HepG2 (cell line): ENCODE measurements at regions not wholly inside any gene's neighbourhood (a gene's known extent, or its start where the extent isn't known, plus 50 kb on each side); places are given as distances from the start of the nearest gene placed in this dataset.

Experiments used
- ATAC-seq: fragments of 200-7000 bp; cut with Tn5 transposase; 3 replicates; pipeline ENCODE4 v1.9.1; 2020; ENCODE audit warnings: mild to moderate bottlenecking, moderate library complexity
- BruUV-seq: library from RNA; stranded (reverse); fragments of 400-500 nt; replicated peaks from 2 replicates; lab custom pipeline; 2021; lab: Mats Ljungman, UMichigan
- CTCF ChIA-PET: fragments of 300-600 bp; formaldehyde crosslinking; extraction: SDS; loops from one replicate; lab custom pipeline; 2021; ENCODE audit warnings: low total read pairs, inconsistent platforms, low intra/inter-chr PET ratio; lab: Yijun Ruan, JAX
- POLR2A ChIA-PET: fragments of 350-600 bp; sonication (Branson Sonifier 250); formaldehyde crosslinking; loops from one replicate; lab custom pipeline; 2020; ENCODE audit warnings: antibody characterized with exemption, inconsistent platforms; lab: Yijun Ruan, JAX
- DNase-seq: peaks from one replicate; pipeline ENCODE4 v3.0.0-alpha.2; 2015; ENCODE audit warnings: low spot score
- FAIRE-seq: peaks from 3 replicates; lab custom pipeline; 2011; peaks lifted over from hg19 to GRCh38; lab: Jason Lieb, UNC
- H2AFZ ChIP-seq: one replicate; pipeline ENCODE4 v1.6.1; 2011; ENCODE audit warnings: low read length, inconsistent platforms
- H3K27ac ChIP-seq: fragments of 300-600 bp; 3 replicates; pipeline ENCODE4 v1.8.0; 2011; ENCODE audit warnings: mixed run types, mild to moderate bottlenecking, mixed read lengths, low read length, inconsistent platforms; ENCODE audit not compliant: insufficient read depth; ENCODE audit errors: extremely low read length
- H3K27me3 ChIP-seq, 2 experiments: fragments of 200-600 bp in 1 of 2; 2 replicates in 1 of 2; 3 replicates in 1 of 2; pipeline versions ENCODE4 v1.6.0 to v1.8.0; 2011; ENCODE audit warnings: low read length in 2 of 2, mild to moderate bottlenecking in 2 of 2, moderate library complexity in 2 of 2, inconsistent platforms in 1 of 2; ENCODE audit not compliant: insufficient read depth in 2 of 2, control insufficient read depth in 1 of 2
- H3K36me3 ChIP-seq, 2 experiments: fragments of 200-600 bp in 1 of 2; replicated peaks in 1 of 2; 2 replicates in 1 of 2; 3 replicates in 1 of 2; pipeline versions ENCODE4 v1.5.1 to v1.8.0; 2011; ENCODE audit warnings: low read length in 2 of 2, inconsistent platforms in 1 of 2; ENCODE audit not compliant: insufficient read depth in 2 of 2, control insufficient read depth in 1 of 2
- H3K4me1 ChIP-seq: 2 replicates; pipeline ENCODE4 v1.5.1; 2012; ENCODE audit warnings: low read length, inconsistent platforms; ENCODE audit not compliant: insufficient read depth
- H3K4me2 ChIP-seq: 2 replicates; pipeline ENCODE4 v1.6.0; 2011; ENCODE audit warnings: low read depth, low read length, inconsistent platforms
- H3K4me3 ChIP-seq, 3 experiments: fragments of 200-600 bp in 1 of 3; sonication (generic), shearing (Covaris generic) in 1 of 3; replicated peaks in 1 of 3; 2 replicates each; pipeline ENCODE4 v1.5.1; 2011 to 2016; ENCODE audit warnings: low read length in 3 of 3, inconsistent platforms in 2 of 3, low read depth in 2 of 3, mild to moderate bottlenecking in 2 of 3, control low read depth in 1 of 3, mixed read lengths in 1 of 3; ENCODE audit not compliant: insufficient read depth in 1 of 3
- H3K79me2 ChIP-seq: one replicate; pipeline ENCODE4 v1.6.1; 2011; ENCODE audit warnings: low read length, inconsistent platforms; ENCODE audit not compliant: insufficient read depth
- H3K9ac ChIP-seq: 2 replicates; pipeline ENCODE4 v1.6.0; 2011; ENCODE audit warnings: mild to moderate bottlenecking, low read depth, low read length, inconsistent platforms; ENCODE audit not compliant: insufficient read depth
- H3K9me3 ChIP-seq: 2 replicates; pipeline ENCODE4 v1.5.1; 2012; ENCODE audit warnings: mild to moderate bottlenecking, low read length
- H4K20me1 ChIP-seq: 2 replicates; pipeline ENCODE4 v1.6.0; 2011; ENCODE audit warnings: inconsistent platforms, mild to moderate bottlenecking, low read length, moderate library complexity; ENCODE audit not compliant: insufficient read depth
- AKAP8 ChIP-seq: sonication (generic); formaldehyde crosslinking; IDR thresholded peaks from 2 replicates; pipeline ENCODE4 v1.5.1; 2020; ENCODE audit warnings: mild to moderate bottlenecking, missing genetic modification reagents
- ATF1 ChIP-seq: IDR thresholded peaks from 2 replicates; pipeline ENCODE4 v1.6.1; 2016; ENCODE audit warnings: mild to moderate bottlenecking, control low read depth
- CENPX ChIP-seq: sonication (generic); formaldehyde crosslinking; IDR thresholded peaks from 2 replicates; pipeline ENCODE4 v1.9.0; 2021; ENCODE audit warnings: mild to moderate bottlenecking, missing genetic modification reagents, moderate library complexity
- ELF4 ChIP-seq: sonication (generic); formaldehyde crosslinking; IDR thresholded peaks from 2 replicates; pipeline ENCODE4 v1.5.0; 2020; ENCODE audit warnings: missing genetic modification reagents, mild to moderate bottlenecking, moderate library complexity, borderline replicate concordance
- JUNB ChIP-seq: sonication (generic); formaldehyde crosslinking; IDR thresholded peaks from 2 replicates; pipeline ENCODE4 v1.8.0; 2022; ENCODE audit warnings: missing genetic modification reagents, mild to moderate bottlenecking, borderline replicate concordance
- KDM1A ChIP-seq: IDR thresholded peaks from 2 replicates; pipeline ENCODE4 v1.6.1; 2016; ENCODE audit warnings: missing compliant biosample characterization
- MEIS1 ChIP-seq: sonication (generic); formaldehyde crosslinking; IDR thresholded peaks from 2 replicates; pipeline ENCODE4 v1.9.0; 2021; ENCODE audit warnings: mild to moderate bottlenecking, missing genetic modification reagents, moderate library complexity, borderline replicate concordance
- MEIS2 ChIP-seq: sonication (generic); formaldehyde crosslinking; IDR thresholded peaks from 2 replicates; pipeline ENCODE4 v1.9.0; 2021; ENCODE audit warnings: mild to moderate bottlenecking, missing genetic modification reagents
- NFIC ChIP-seq: IDR thresholded peaks from 2 replicates; pipeline ENCODE4 v1.6.1; 2012; ENCODE audit warnings: mild to moderate bottlenecking, low read length, inconsistent platforms
- PHF5A ChIP-seq: IDR thresholded peaks from one replicate; pipeline ENCODE4 v1.6.1; 2018; ENCODE audit warnings: low read depth, missing genetic modification reagents; ENCODE audit not compliant: unreplicated experiment
- RELA ChIP-seq: sonication (generic); formaldehyde crosslinking; IDR thresholded peaks from 2 replicates; pipeline ENCODE4 v1.4.0; 2020; ENCODE audit warnings: missing genetic modification reagents
- SALL2 ChIP-seq: sonication (generic); formaldehyde crosslinking; IDR thresholded peaks from 2 replicates; pipeline ENCODE4 v1.8.1; 2023; ENCODE audit warnings: mild to moderate bottlenecking, missing genetic modification reagents, inconsistent platforms
- SIX1 ChIP-seq: sonication (generic); formaldehyde crosslinking; IDR thresholded peaks from 2 replicates; pipeline ENCODE4 v1.4.0; 2020; ENCODE audit warnings: missing genetic modification reagents, borderline replicate concordance
- STAG1 ChIP-seq: sonication (generic); formaldehyde crosslinking; IDR thresholded peaks from 2 replicates; pipeline ENCODE4 v1.4.0; 2020; ENCODE audit warnings: missing genetic modification reagents
- THYN1 ChIP-seq: sonication (generic); formaldehyde crosslinking; IDR thresholded peaks from 2 replicates; pipeline ENCODE4 v1.8.1; 2023; ENCODE audit warnings: low read depth, mild to moderate bottlenecking, moderate library complexity, missing genetic modification reagents, borderline replicate concordance
- TOPORS ChIP-seq: sonication (generic); formaldehyde crosslinking; IDR thresholded peaks from 2 replicates; pipeline ENCODE4 v1.8.0; 2023; ENCODE audit warnings: mild to moderate bottlenecking, missing genetic modification reagents
- ZFP36L1 ChIP-seq: sonication (generic); formaldehyde crosslinking; IDR thresholded peaks from 2 replicates; pipeline ENCODE4 v1.8.0; 2022; ENCODE audit warnings: mild to moderate bottlenecking, missing genetic modification reagents, moderate library complexity
- ZNF766 ChIP-seq: sonication (generic); formaldehyde crosslinking; IDR thresholded peaks from 2 replicates; pipeline ENCODE4 v1.5.0; 2020; ENCODE audit warnings: missing genetic modification reagents, borderline replicate concordance
- ZNF800 ChIP-seq: sonication (generic); formaldehyde crosslinking; IDR thresholded peaks from 2 replicates; pipeline ENCODE4 v1.4.0; 2020; ENCODE audit warnings: missing genetic modification reagents
- ZSCAN30 ChIP-seq: sonication (generic); formaldehyde crosslinking; IDR thresholded peaks from 2 replicates; pipeline ENCODE4 v1.5.0; 2020; ENCODE audit warnings: mild to moderate bottlenecking, missing genetic modification reagents
- WGBS: methylation state at CpG from one replicate; pipeline ENCODE4 v1.1.6; 2017; ENCODE audit warnings: low lambda C conversion rate; 5-methylcytosine and 5-hydroxymethylcytosine counted together
- in situ Hi-C: cut with HindIII; loops from 2 replicates; pipeline ENCODE4 v1.10.0; 2017; ENCODE audit warnings: low pct_unique_long_range_greater_than_20kb; ENCODE audit not compliant: extremely low pct_ligation_motif_present
- intact Hi-C: fragments of 100-400 bp; cut with micrococcal nuclease; formaldehyde crosslinking; loops from one replicate; pipeline ENCODE4 v1.10.0; 2022; ENCODE audit not compliant: unreplicated experiment

GRCh38 chr16:55393991-55394390 lies 70.0 kb downstream of the IRX6 start:
- no peaks in the 10 kb centered on the region for H3K79me2 ChIP-seq
- FAIRE-seq (no peak), DNase-seq (no peak), ATAC-seq (no peak)
- intact Hi-C loops (no loop called here), in situ Hi-C loops (no loop called here)
- TF ChIP-seq ZSCAN30 (no peak), SIX1 (CRISPR knock-in tag) (no peak), ZNF766 (CRISPR knock-in tag) (no peak), THYN1 (no peak), STAG1 (CRISPR knock-in tag) (no peak), ELF4 (CRISPR knock-in tag) (no peak), RELA (no peak), JUNB (CRISPR knock-in tag) (no peak), PHF5A (no peak), ATF1 (no peak), NFIC (no peak), CENPX (CRISPR knock-in tag) (no peak), AKAP8 (CRISPR knock-in tag) (no peak), MEIS2 (no peak), MEIS1 (no peak), SALL2 (CRISPR knock-in tag) (no peak), TOPORS (CRISPR knock-in tag) (no peak), KDM1A (CRISPR knock-in tag) (no peak), ZNF800 (CRISPR knock-in tag) (no peak), ZFP36L1 (no peak)
- no peak overlapping the region for H2AFZ ChIP-seq
- H3K27ac ChIP-seq = no peak overlapping the region
- WGBS = 19% methylated on average over 4 of the region's 4 CpGs
- H3K36me3 ChIP-seq = no peaks in the 10 kb centered on the region
- no peaks in the 10 kb centered on the region for H4K20me1 ChIP-seq
- H3K4me1 ChIP-seq = no peaks in the 10 kb centered on the region
- no TSS peak for BruUV-seq
- no peak overlapping the region for H3K4me3 ChIP-seq
- H3K27me3 ChIP-seq = peaks cover 0 to 28% of the 10 kb centered on the region in 2 experiments; a peak in 2 of 5 replicates
- no peak overlapping the region for H3K4me2 ChIP-seq
- H3K9ac ChIP-seq = no peak overlapping the region
- ChIA-PET POLR2A (no interaction called here), CTCF (no interaction called here)
- no peaks in the 10 kb centered on the region for H3K9me3 ChIP-seq
